Upper lobe of left lung (tissue), 6 donors: ENCODE measurements at regions not wholly inside any gene's neighbourhood (a gene's known extent, or its start where the extent isn't known, plus 50 kb on each side); places are given as distances from the start of the nearest gene placed in this dataset.

Source experiments
- ATAC-seq, 2 donors: fragments of 200-7000 bp; cut with Tn5 transposase; one replicate each; pipeline ENCODE4 v1.9.1; 2022; ENCODE audit warnings: mild to moderate bottlenecking in 2 of 2, moderate library complexity in 2 of 2; ENCODE audit not compliant: low FRiP score in 2 of 2
- DNase-seq, 2 donors: peaks; one replicate each; pipeline ENCODE4 v3.0.0-alpha.2; 2019 to 2020
- H3K27ac ChIP-seq, 4 donors: fragments of 200-600 bp; sonication (generic); one replicate each; pipeline ENCODE4 v1.5.1; 2016 to 2019
- H3K27me3 ChIP-seq, 4 donors: fragments of 200-600 bp; sonication (generic); one replicate each; pipeline ENCODE4 v1.5.1; 2017 to 2019
- H3K36me3 ChIP-seq, 4 donors: fragments of 200-600 bp; sonication (generic); one replicate each; pipeline ENCODE4 v1.5.1; 2016 to 2019
- H3K4me1 ChIP-seq, 4 donors: fragments of 200-600 bp; sonication (generic); one replicate each; pipeline ENCODE4 v1.5.1; 2018 to 2019
- H3K4me3 ChIP-seq, 4 donors: fragments of 200-600 bp; sonication (generic); one replicate each; pipeline ENCODE4 v1.5.1; 2017 to 2019; ENCODE audit warnings: mild to moderate bottlenecking in 2 of 4, moderate library complexity in 1 of 4
- H3K9me3 ChIP-seq, 4 donors: fragments of 200-600 bp; sonication (generic); one replicate each; pipeline ENCODE4 v1.5.1; 2018 to 2019
- EP300 ChIP-seq, 4 donors: sonication (generic); formaldehyde crosslinking; IDR thresholded peaks; one replicate each; pipeline ENCODE4 v1.5.1; 2017; ENCODE audit warnings: antibody characterized with exemption in 4 of 4, control low read depth in 2 of 4
- POLR2A ChIP-seq, 4 donors: fragments of 450-650 bp; IDR thresholded peaks; one replicate each; pipeline ENCODE4 v1.5.1; 2016 to 2017; ENCODE audit warnings: antibody characterized with exemption in 4 of 4, mild to moderate bottlenecking in 2 of 4
- POLR2AphosphoS5 ChIP-seq, 2 donors: sonication (generic); formaldehyde crosslinking; IDR thresholded peaks; one replicate each; pipeline ENCODE4 v1.5.1; 2017; ENCODE audit warnings: antibody characterized with exemption in 2 of 2
- WGBS, 2 donors: methylation state at CpG; one replicate each; pipeline ENCODE4 v1.1.5; 2017 to 2018; 5-methylcytosine and 5-hydroxymethylcytosine counted together
- TF ChIP-seq, protein P1 (sequence below), 6 experiments: fragments of 450-650 bp in 4 of 6; fragments of 200-600 bp in 2 of 6; sonication (generic) in 2 of 6; IDR thresholded peaks; one replicate each; pipeline ENCODE4 v1.5.1; 2016 to 2019; ENCODE audit warnings: antibody characterized with exemption in 6 of 6
- donor health status: DM: no; HTN: no; CAD: no; lungs with moderate emphysema.
- donor health status: DM: no; HTN: yes; CAD: no; lungs with severe emphysema.

DNA sequence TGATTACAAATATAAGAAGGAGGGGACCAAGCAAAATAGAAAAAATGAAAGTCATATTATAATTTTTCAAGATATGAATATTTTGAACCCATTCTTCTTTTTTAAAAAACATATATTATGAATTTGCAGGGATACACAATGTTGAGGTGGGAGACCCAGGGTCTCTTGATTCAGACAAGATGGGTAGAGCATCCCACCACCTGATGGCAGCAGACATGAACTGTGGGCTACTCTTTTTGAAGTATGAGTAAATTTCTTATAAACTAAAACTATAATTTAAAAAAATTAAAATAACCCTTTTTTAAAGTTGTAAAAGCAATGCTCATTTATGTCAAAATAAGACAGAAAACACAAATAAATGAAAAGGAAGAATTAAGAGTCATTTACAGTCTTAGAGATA is 202.7 kb upstream of the PRICKLE1 start:
- Histone ChIP-seq H3K9me3 (no peaks in the 10 kb centered on the region), H3K4me3 (no peak overlapping the region), H3K27me3 (no peaks in the 10 kb centered on the region), H3K36me3 (no peaks in the 10 kb centered on the region), H3K27ac (no peak overlapping the region), H3K4me1 (no peaks in the 10 kb centered on the region)
- ATAC-seq (no peak), DNase-seq (no peak)
- TF ChIP-seq POLR2A (IDR thresholded peaks at IDR 0.05), result no peak
- TF ChIP-seq POLR2AphosphoS5 (IDR thresholded peaks at IDR 0.05), result no peak
- TF ChIP-seq EP300 (IDR thresholded peaks at IDR 0.05), result no peak
- TF ChIP-seq, protein P1, sequence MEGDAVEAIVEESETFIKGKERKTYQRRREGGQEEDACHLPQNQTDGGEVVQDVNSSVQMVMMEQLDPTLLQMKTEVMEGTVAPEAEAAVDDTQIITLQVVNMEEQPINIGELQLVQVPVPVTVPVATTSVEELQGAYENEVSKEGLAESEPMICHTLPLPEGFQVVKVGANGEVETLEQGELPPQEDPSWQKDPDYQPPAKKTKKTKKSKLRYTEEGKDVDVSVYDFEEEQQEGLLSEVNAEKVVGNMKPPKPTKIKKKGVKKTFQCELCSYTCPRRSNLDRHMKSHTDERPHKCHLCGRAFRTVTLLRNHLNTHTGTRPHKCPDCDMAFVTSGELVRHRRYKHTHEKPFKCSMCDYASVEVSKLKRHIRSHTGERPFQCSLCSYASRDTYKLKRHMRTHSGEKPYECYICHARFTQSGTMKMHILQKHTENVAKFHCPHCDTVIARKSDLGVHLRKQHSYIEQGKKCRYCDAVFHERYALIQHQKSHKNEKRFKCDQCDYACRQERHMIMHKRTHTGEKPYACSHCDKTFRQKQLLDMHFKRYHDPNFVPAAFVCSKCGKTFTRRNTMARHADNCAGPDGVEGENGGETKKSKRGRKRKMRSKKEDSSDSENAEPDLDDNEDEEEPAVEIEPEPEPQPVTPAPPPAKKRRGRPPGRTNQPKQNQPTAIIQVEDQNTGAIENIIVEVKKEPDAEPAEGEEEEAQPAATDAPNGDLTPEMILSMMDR (IDR thresholded peaks at IDR 0.05), result no peak

DNA sequence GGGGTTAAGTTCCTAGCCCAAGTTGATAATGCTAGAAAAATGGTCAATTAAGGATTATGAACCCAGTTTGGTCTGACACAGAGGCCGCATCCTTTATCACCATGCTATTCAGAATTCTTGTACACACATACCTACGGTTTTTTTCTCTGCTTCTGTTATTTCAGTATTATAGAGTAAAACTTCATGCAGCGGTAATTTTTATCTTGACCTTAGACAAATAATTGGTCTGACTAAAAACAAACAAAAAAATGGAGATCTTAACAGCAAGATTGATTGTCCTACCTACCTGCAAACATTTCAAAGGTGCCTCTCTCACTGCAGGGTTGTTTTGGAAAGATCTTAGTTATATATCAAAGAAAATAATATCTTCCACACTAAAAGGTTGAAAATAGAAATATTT is 201.9 kb upstream of the PRICKLE1 start:
- no peak for ATAC-seq
- no peaks in the 10 kb centered on the region for H3K9me3 ChIP-seq
- 95 to 96% methylated on average over 3 of the region's 3 CpGs for WGBS, 2 donors
- no peak overlapping the region for H3K4me3 ChIP-seq
- no peak for DNase-seq
- no peaks in the 10 kb centered on the region for H3K36me3 ChIP-seq
- no peak for TF ChIP-seq POLR2AphosphoS5 (IDR thresholded peaks at IDR 0.05)
- TF ChIP-seq EP300 (IDR thresholded peaks at IDR 0.05), result no peak
- no peak for TF ChIP-seq POLR2A (IDR thresholded peaks at IDR 0.05)
- TF ChIP-seq, protein P1 (IDR thresholded peaks at IDR 0.05), result no peak
- H3K4me1 ChIP-seq, result no peaks in the 10 kb centered on the region
- no peak overlapping the region for H3K27ac ChIP-seq
- H3K27me3 ChIP-seq, result no peaks in the 10 kb centered on the region

DNA sequence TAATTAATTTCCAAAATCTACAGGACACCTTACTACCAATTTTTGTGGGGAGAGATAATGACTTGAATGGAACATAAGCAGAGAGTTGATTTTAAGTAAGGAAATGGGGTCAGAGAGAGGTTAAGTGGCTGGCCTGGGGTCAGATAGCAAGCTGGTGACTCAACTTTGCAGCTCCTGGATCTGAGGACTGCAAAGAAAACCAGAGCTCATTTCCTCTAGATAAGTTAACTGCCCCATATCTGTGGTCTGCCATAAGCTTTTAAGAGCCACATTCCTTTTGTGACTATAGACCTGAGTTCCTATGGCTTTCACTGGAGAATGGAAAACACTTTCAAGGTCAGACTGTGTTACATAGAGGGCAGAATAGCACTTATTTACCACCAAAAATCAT is 201.2 kb upstream of the PRICKLE1 start:
- peak in 1 of 2 donors; percentile 26 for ATAC-seq
- H3K4me1 ChIP-seq, result no peaks in the 10 kb centered on the region
- DNase-seq, result no peak
- no peaks in the 10 kb centered on the region for H3K36me3 ChIP-seq
- no peak overlapping the region for H3K27ac ChIP-seq
- H3K9me3 ChIP-seq, result no peaks in the 10 kb centered on the region
- TF ChIP-seq POLR2AphosphoS5 (IDR thresholded peaks at IDR 0.05) (no peak), EP300 (IDR thresholded peaks at IDR 0.05) (no peak), POLR2A (IDR thresholded peaks at IDR 0.05) (no peak)
- TF ChIP-seq, protein P1 (IDR thresholded peaks at IDR 0.05), result no peak
- no peak overlapping the region for H3K4me3 ChIP-seq
- no peaks in the 10 kb centered on the region for H3K27me3 ChIP-seq

DNA sequence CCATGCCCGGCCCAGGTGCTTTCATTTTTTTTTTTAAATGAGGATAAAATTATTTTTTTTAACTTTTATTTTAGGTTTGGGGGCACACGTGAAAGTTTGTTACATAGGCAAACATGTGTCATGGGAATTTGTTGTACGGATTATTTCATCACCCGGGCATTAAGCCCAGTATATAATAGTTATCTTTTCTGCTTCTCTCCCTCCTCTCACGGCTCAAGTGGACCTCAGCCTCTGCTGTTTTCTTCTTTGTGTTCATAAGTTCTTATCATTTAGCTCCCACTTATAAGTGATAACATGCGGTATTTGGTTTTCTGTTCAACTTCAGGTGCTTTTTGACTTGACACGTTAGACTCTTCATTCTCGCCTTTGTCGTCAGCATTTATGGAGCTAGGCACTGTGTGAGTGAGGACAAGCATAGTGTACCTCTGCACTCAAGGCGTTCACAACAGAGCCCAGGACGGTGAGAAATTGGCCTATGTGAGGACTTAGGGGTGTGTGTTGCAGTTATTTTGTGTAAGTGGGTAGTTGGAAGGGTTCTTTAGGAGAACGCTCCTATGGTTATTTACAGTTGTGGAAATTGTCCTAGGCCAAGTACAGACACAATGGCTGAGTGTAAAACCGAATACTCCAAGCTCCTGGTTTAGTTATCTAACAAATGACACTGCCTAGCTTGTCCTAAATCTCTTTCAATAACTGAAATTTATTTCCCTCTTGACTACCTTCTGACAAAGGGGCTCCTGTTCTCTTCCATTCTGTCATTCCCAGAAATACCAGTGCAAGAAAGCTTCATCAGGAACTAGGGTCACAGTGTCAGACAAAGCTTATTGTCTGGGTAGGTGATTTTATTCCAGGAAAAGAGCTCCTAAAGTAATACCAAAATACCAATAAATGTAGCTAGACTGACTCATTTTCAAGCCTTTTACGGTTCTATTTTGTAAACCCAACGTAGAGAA is 200.5 kb upstream of the PRICKLE1 start:
- no peak overlapping the region for H3K27ac ChIP-seq
- TF ChIP-seq EP300 (IDR thresholded peaks at IDR 0.05) (no peak), POLR2AphosphoS5 (IDR thresholded peaks at IDR 0.05) (no peak), POLR2A (IDR thresholded peaks at IDR 0.05) (no peak)
- TF ChIP-seq, protein P1 (IDR thresholded peaks at IDR 0.05), result no peak
- WGBS, 2 donors, result 75 to 78% methylated on average over 15 of the region's 15 CpGs
- H3K27me3 ChIP-seq, result no peaks in the 10 kb centered on the region
- ATAC-seq (no peak), DNase-seq (no peak)
- H3K4me3 ChIP-seq, result no peak overlapping the region
- H3K36me3 ChIP-seq, result no peaks in the 10 kb centered on the region
- no peaks in the 10 kb centered on the region for H3K4me1 ChIP-seq
- no peaks in the 10 kb centered on the region for H3K9me3 ChIP-seq
